ENCODE measurements at regions not wholly inside any gene's neighbourhood (a gene's known extent, or its start where the extent isn't known, plus 50 kb on each side); places are given as distances from the start of the nearest gene placed in this dataset.

GRCh38 chr20:37586078-37586477, 58.4 kb upstream of the BLCAP start:
- Mint-ChIP-seq H3K9me3 (no peaks in the 10 kb centered on the region), H3K27me3 (peaks cover 28% of the 10 kb centered on the region), H3K4me3 (no peak overlapping the region), H3K27ac (no peak overlapping the region), H3K36me3 (ENCODE audit: low read depth) (no peaks in the 10 kb centered on the region), H3K4me1 (no peaks in the 10 kb centered on the region)
- DNase-seq = no peak
- CTCF ChIA-PET = no interaction called here
- POLR2A ChIA-PET = no interaction called here

DNA sequence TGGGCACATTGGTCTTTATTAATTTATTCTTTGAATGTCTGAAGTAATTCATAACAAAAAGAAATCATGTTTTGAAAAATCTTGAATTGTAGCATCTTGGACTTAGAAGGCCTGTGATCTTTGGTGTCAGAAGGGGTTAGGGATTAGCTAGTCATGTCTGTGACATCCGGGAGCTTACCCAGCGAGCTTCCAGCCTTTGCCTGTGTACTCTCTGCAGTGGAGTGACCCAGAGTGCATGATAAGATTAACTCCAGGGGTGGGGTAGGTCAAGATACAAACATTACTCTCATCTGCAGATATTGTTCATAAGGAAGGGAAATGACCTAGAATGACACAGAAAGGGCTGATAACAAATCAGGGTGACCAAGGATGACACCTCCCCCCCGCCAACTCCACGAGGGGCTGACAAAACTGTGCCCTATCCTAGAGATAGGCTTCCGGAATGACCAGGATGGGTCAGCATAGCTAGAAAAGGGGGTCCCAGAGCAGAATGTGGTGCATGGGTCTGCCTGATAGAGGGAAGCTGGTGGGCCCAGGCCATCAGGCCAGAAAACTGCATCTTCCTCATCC, 56.6 kb upstream of the BLCAP start:
- H3K9me3 Mint-ChIP-seq = no peaks in the 10 kb centered on the region
- ChIA-PET POLR2A (no interaction called here), CTCF (no interaction called here)
- H3K27ac Mint-ChIP-seq = no peak overlapping the region
- no peaks in the 10 kb centered on the region for H3K36me3 Mint-ChIP-seq (ENCODE audit: low read depth)
- peaks cover 28% of the 10 kb centered on the region for H3K27me3 Mint-ChIP-seq
- DNase-seq = no peak
- H3K4me3 Mint-ChIP-seq = no peak overlapping the region
- no peaks in the 10 kb centered on the region for H3K4me1 Mint-ChIP-seq

GRCh38 chr20:37581246-37581645, 53.6 kb upstream of the BLCAP start:
- POLR2A ChIA-PET = no interaction called here
- DNase-seq = no peak
- Mint-ChIP-seq H3K4me3 (no peak overlapping the region), H3K9me3 (no peaks in the 10 kb centered on the region), H3K4me1 (no peaks in the 10 kb centered on the region), H3K27ac (no peak overlapping the region), H3K36me3 (ENCODE audit: low read depth) (no peaks in the 10 kb centered on the region), H3K27me3 (peaks cover 22% of the 10 kb centered on the region)
- CTCF ChIA-PET = interaction anchor here (0.6 kb wide), 1 partner anchor 41 kb away, joined by 3 read pairs; no protein-coding TSS in a partner anchor

DNA sequence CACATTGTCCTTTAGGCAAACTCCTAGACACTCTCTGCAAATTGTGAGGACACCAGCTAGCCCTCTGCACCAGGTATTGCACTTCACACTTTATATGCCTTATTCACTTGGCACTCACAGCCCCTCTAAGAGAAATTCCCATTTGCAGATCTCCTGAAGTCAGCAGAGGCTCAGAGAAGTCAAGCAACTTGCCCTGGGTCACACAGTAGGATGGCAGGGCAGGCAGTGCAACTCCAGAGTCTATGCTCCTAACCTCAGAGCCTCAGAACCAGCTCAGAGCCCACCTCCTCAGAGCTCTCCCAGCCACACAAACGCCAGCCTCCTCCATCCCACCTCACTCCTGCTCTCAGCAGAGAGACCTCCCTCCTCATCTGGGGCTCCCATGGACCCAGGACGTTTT, 52.4 kb upstream of the BLCAP start:
- POLR2A ChIA-PET = no interaction called here

DNA sequence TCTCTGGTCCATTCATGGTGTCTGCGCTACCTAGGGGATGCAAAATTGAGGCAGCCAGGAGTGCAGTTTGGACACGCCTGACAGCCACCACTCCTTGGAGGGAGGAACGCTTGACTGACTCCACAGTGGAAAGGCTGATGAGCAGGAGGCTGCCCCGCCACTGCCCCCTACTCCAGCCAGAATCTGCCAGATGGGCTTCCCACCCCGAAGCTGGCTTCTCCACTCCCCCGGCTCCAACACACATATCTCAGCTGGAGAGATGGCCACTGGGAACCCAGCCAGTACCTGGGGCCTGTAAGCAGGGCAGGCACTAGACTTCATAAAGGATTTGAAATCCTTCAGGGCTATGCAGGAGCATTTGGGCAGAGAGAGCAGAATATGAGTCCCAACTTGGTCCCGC, 51.4 kb upstream of the BLCAP start:
- no peak for DNase-seq
- ChIA-PET CTCF (no interaction called here), POLR2A (no interaction called here)
- H3K27ac Mint-ChIP-seq = no peak overlapping the region
- H3K36me3 Mint-ChIP-seq (ENCODE audit: low read depth) = no peaks in the 10 kb centered on the region
- H3K27me3 Mint-ChIP-seq = peaks cover 10% of the 10 kb centered on the region
- no peaks in the 10 kb centered on the region for H3K9me3 Mint-ChIP-seq
- no peak overlapping the region for H3K4me3 Mint-ChIP-seq
- H3K4me1 Mint-ChIP-seq = no peaks in the 10 kb centered on the region

More for the DNA sequence above, 52.4 kb upstream of the BLCAP start:
- Mint-ChIP-seq H3K4me1 (no peaks in the 10 kb centered on the region), H3K4me3 (no peak overlapping the region), H3K27me3 (peaks cover 18% of the 10 kb centered on the region), H3K36me3 (ENCODE audit: low read depth) (no peaks in the 10 kb centered on the region), H3K27ac (no peak overlapping the region), H3K9me3 (no peaks in the 10 kb centered on the region)
- DNase-seq = no peak
- CTCF ChIA-PET = no interaction called here

DNA sequence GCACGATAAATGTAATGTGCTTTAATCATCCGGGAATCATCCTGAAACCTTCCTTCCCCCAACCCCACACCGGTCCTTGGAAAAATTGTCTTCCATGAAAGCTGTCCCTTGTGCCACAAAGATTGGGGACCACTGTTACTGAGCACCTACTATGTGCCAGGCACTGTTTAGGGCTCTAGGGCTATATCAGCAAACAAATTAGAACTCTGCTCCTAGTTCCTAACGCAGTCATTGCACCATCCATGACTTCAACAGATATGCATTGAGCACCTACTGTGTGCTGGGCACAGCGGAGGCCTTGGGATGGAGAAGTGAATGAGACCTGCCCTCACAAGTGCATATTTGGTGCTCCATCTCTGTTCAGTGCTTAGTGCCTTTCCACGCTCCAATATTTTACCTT, 50.3 kb upstream of the BLCAP start:
- Mint-ChIP-seq H3K36me3 (ENCODE audit: low read depth) (no peaks in the 10 kb centered on the region), H3K4me1 (no peaks in the 10 kb centered on the region), H3K27me3 (peaks cover 12% of the 10 kb centered on the region), H3K9me3 (no peaks in the 10 kb centered on the region), H3K27ac (no peak overlapping the region), H3K4me3 (no peak overlapping the region)
- DNase-seq = no peak
- ChIA-PET POLR2A (no interaction called here), CTCF (interaction anchor here (0.6 kb wide), 1 partner anchor 218 kb away, joined by 4 read pairs; no protein-coding TSS in a partner anchor)
